IMR-90 (cell line): ENCODE measurements at regions not wholly inside any gene's neighbourhood (a gene's known extent, or its start where the extent isn't known, plus 50 kb on each side); places are given as distances from the start of the nearest gene placed in this dataset.

Source experiments
- ATAC-seq: fragments of 200-7000 bp; cut with Tn5 transposase; 2 replicates; pipeline ENCODE4 v1.9.1; 2020; ENCODE audit warnings: low read depth, mild to moderate bottlenecking, moderate library complexity
- BruUV-seq: library from RNA; stranded (reverse); fragments of 400-500 nt; replicated peaks from 2 replicates; lab custom pipeline; 2021; lab: Mats Ljungman, UMichigan
- CTCF ChIA-PET: fragments of 300-600 bp; formaldehyde crosslinking; extraction: SDS; loops from one replicate; lab custom pipeline; 2021; ENCODE audit warnings: antibody characterized with exemption; lab: Yijun Ruan, JAX
- POLR2A ChIA-PET: fragments of 300-600 bp; sonication (Branson Sonifier 250); formaldehyde crosslinking; loops from one replicate; lab custom pipeline; 2022; ENCODE audit warnings: antibody characterized with exemption; ENCODE audit not compliant: unreplicated experiment; lab: Charles Lee
- DNase-seq: peaks from one replicate; pipeline ENCODE4 v3.0.0; 2013
- H2AFZ ChIP-seq: replicated peaks from 2 replicates; pipeline ENCODE3; 2013; ENCODE audit warnings: low read length, mild to moderate bottlenecking; ENCODE audit not compliant: poor library complexity
- H2AK5ac ChIP-seq: 2 replicates; pipeline ENCODE4 v1.6.1; 2013; ENCODE audit warnings: low read depth, low read length, inconsistent platforms
- H2AK9ac ChIP-seq: replicated peaks from 2 replicates; pipeline ENCODE3; 2013; ENCODE audit warnings: mild to moderate bottlenecking, low read depth, low read length, moderate library complexity; ENCODE audit not compliant: poor library complexity
- H2BK120ac ChIP-seq: 2 replicates; pipeline ENCODE4 v1.6.1; 2013; ENCODE audit warnings: low read depth, low read length, inconsistent platforms
- H2BK15ac ChIP-seq: 3 replicates; pipeline ENCODE4 v1.6.1; 2013; ENCODE audit warnings: low read depth, low read length, inconsistent platforms
- H2BK20ac ChIP-seq: 2 replicates; pipeline ENCODE4 v1.6.1; 2013; ENCODE audit warnings: low read depth, mild to moderate bottlenecking, inconsistent platforms, low read length, moderate library complexity
- H2BK5ac ChIP-seq: 2 replicates; pipeline ENCODE4 v1.6.1; 2013; ENCODE audit warnings: mild to moderate bottlenecking, low read depth, low read length, inconsistent platforms; ENCODE audit not compliant: poor library complexity, severe bottlenecking
- H3K14ac ChIP-seq: replicated peaks from 2 replicates; pipeline ENCODE4 v1.6.1; 2013; ENCODE audit warnings: low read depth, low read length, inconsistent platforms
- H3K18ac ChIP-seq: 2 replicates; pipeline ENCODE4 v1.6.1; 2013; ENCODE audit warnings: low read depth, low read length, control low read depth
- H3K23ac ChIP-seq: 2 replicates; pipeline ENCODE4 v1.6.1; 2013; ENCODE audit warnings: low read depth, low read length, inconsistent platforms
- H3K27ac ChIP-seq: 2 replicates; pipeline ENCODE4 v1.5.1; 2013; ENCODE audit warnings: mild to moderate bottlenecking, control low read depth, low read length; ENCODE audit not compliant: insufficient read depth
- H3K27me3 ChIP-seq: 2 replicates; pipeline ENCODE4 v1.6.1; 2013; ENCODE audit warnings: low read length; ENCODE audit not compliant: control insufficient read depth, insufficient read depth
- H3K36me3 ChIP-seq: 2 replicates; pipeline ENCODE4 v1.6.1; 2013; ENCODE audit warnings: low read length, mixed read lengths; ENCODE audit not compliant: control insufficient read depth, insufficient read depth
- H3K4ac ChIP-seq: 2 replicates; pipeline ENCODE4 v1.6.1; 2013; ENCODE audit warnings: low read depth, low read length, inconsistent platforms
- H3K4me1 ChIP-seq: 2 replicates; pipeline ENCODE4 v1.6.1; 2013; ENCODE audit warnings: low read length, mixed read lengths; ENCODE audit not compliant: control insufficient read depth, insufficient read depth
- H3K4me2 ChIP-seq: 2 replicates; pipeline ENCODE4 v1.6.1; 2013; ENCODE audit warnings: low read depth, mild to moderate bottlenecking, control low read depth, low read length, moderate library complexity
- H3K4me3 ChIP-seq: 2 replicates; pipeline ENCODE4 v1.5.1; 2013; ENCODE audit warnings: low read depth, mild to moderate bottlenecking, control low read depth, low read length, moderate library complexity; ENCODE audit not compliant: insufficient read depth
- H3K56ac ChIP-seq: 2 replicates; pipeline ENCODE4 v1.6.1; 2013; ENCODE audit warnings: low read length, inconsistent platforms; ENCODE audit not compliant: insufficient read depth; ENCODE audit errors: extremely low read depth
- H3K79me1 ChIP-seq, 2 experiments: 2 replicates each; pipeline ENCODE4 v1.6.1; 2013; ENCODE audit warnings: low read length in 2 of 2, inconsistent platforms in 1 of 2, low read depth in 1 of 2
- H3K9ac ChIP-seq: 2 replicates; pipeline ENCODE4 v1.6.1; 2013; ENCODE audit warnings: low read depth, low read length, control low read depth
- H3K9me1 ChIP-seq: 2 replicates; pipeline ENCODE4 v1.6.1; 2013; ENCODE audit warnings: low read length, inconsistent platforms; ENCODE audit not compliant: insufficient read depth
- H3K9me3 ChIP-seq: 2 replicates; pipeline ENCODE4 v1.6.1; 2013; ENCODE audit warnings: low read length; ENCODE audit not compliant: control insufficient read depth, insufficient read depth
- H4K20me1 ChIP-seq: 2 replicates; pipeline ENCODE4 v1.6.1; 2013; ENCODE audit warnings: low read length, inconsistent platforms; ENCODE audit not compliant: insufficient read depth
- H4K5ac ChIP-seq: 2 replicates; pipeline ENCODE4 v1.6.1; 2013; ENCODE audit warnings: mild to moderate bottlenecking, low read depth, low read length, control low read depth
- H4K8ac ChIP-seq, 2 experiments: 2 replicates each; pipeline ENCODE4 v1.6.1; 2013; ENCODE audit warnings: low read depth in 2 of 2, low read length in 2 of 2, control low read depth in 1 of 2, inconsistent platforms in 1 of 2
- H4K91ac ChIP-seq: 2 replicates; pipeline ENCODE4 v1.6.1; 2013; ENCODE audit warnings: low read depth, low read length, inconsistent platforms; ENCODE audit not compliant: insufficient read depth
- CEBPB ChIP-seq: IDR thresholded peaks from 2 replicates; pipeline ENCODE4 v1.6.1; 2012; ENCODE audit warnings: low read depth, low read length, improper control_type of control experiment
- MAZ ChIP-seq: IDR thresholded peaks from 2 replicates; pipeline ENCODE4 v1.6.1; 2012; ENCODE audit warnings: low read depth, mild to moderate bottlenecking, low read length, improper control_type of control experiment, moderate library complexity, borderline replicate concordance
- POLR2A ChIP-seq: IDR thresholded peaks from 2 replicates; pipeline ENCODE4 v1.6.1; 2012; ENCODE audit warnings: mild to moderate bottlenecking, low read depth, low read length
- RAD21 ChIP-seq: IDR thresholded peaks from 2 replicates; pipeline ENCODE4 v1.6.1; 2012; ENCODE audit warnings: low read length, improper control_type of control experiment
- RCOR1 ChIP-seq: IDR thresholded peaks from 2 replicates; pipeline ENCODE4 v1.6.1; 2012; ENCODE audit warnings: mild to moderate bottlenecking, low read length, improper control_type of control experiment; ENCODE audit not compliant: insufficient replicate concordance
- SMC3 ChIP-seq: fragments of 150-350 bp; IDR thresholded peaks from 2 replicates; pipeline ENCODE4 v1.6.1; 2016; ENCODE audit warnings: low read depth, mild to moderate bottlenecking, antibody characterized with exemption, low read length, moderate library complexity
- WGBS, 2 experiments: methylation state at CpG; one replicate each; pipeline versions ENCODE4 v1.1.5 to v1.1.7; 2013; ENCODE audit warnings: missing lambda C conversion rate in 2 of 2; ENCODE audit not compliant: insufficient read length in 1 of 2; ENCODE audit errors: extremely low coverage in 2 of 2; 5-methylcytosine and 5-hydroxymethylcytosine counted together
- dilution Hi-C: fragments of 300-500 bp; cut with HindIII; formaldehyde crosslinking; loops from one replicate; pipeline ENCODE4 v1.14.3; 2018; ENCODE audit warnings: low sequenced_read_pairs; ENCODE audit not compliant: unreplicated experiment
- in situ Hi-C: fragments of 300-500 bp; cut with MboI; formaldehyde crosslinking; loops from 3 replicates; pipeline ENCODE4 v1.14.3; 2019; ENCODE audit warnings: low sequenced_read_pairs, inconsistent platforms, mixed read lengths
- intact Hi-C: fragments of 100-400 bp; cut with micrococcal nuclease; formaldehyde crosslinking; loops from 2 replicates; pipeline ENCODE4 v1.10.0; 2022

DNA sequence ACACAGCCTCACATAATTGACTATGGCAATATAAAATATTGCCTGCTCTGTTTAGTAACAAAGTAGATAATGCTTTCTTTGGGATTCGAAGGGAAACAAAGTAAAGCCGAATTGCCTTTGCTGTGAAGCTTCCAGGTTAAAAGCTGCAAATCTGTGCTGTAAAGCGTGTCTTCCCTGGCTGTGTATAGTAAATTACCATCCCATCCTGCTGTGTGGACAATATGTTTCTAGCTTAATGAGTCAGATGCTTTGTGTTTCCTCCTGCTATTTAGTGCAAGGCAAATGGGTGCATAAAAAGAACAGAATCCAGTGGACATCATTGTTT, 265.1 kb downstream of the SOCS6 start:
- no peaks in the 10 kb centered on the region for H3K79me1 ChIP-seq

More for the DNA sequence above, 265.1 kb downstream of the SOCS6 start:
- intact Hi-C loops (no loop called here), in situ Hi-C loops (no loop called here), dilution Hi-C loops (no loop called here)
- Histone ChIP-seq H2BK20ac (no peak overlapping the region), H2AK5ac (no peak overlapping the region), H2AFZ (no peak overlapping the region), H2BK15ac (no peak overlapping the region), H4K20me1 (no peaks in the 10 kb centered on the region), H3K9me1 (no peaks in the 10 kb centered on the region), H3K4me2 (no peak overlapping the region), H3K23ac (no peak overlapping the region), H3K27me3 (no peaks in the 10 kb centered on the region), H3K9me3 (no peaks in the 10 kb centered on the region), H3K56ac (no peak overlapping the region), H3K18ac (no peak overlapping the region), H3K4me3 (no peak overlapping the region), H4K8ac (no peak overlapping the region), H3K9ac (no peak overlapping the region), H4K91ac (no peak overlapping the region), H3K14ac (no peak overlapping the region), H3K4ac (no peak overlapping the region), H2BK5ac (no peak overlapping the region), H4K5ac (no peak overlapping the region), H3K27ac (no peak overlapping the region), H2BK120ac (no peak overlapping the region), H3K36me3 (no peaks in the 10 kb centered on the region), H3K4me1 (no peaks in the 10 kb centered on the region), H2AK9ac (no peak overlapping the region)
- no peak for DNase-seq
- ChIA-PET CTCF (no interaction called here), POLR2A (no interaction called here)
- BruUV-seq: no TSS peak
- ATAC-seq: no peak
- WGBS, 2 experiments: no CpG with 5 or more reads among the region's 3 CpGs
- TF ChIP-seq RCOR1 (no peak), CEBPB (no peak), RAD21 (no peak), POLR2A (no peak), SMC3 (no peak), MAZ (no peak)
